Retinal pigment epithelial cell (primary cell): ENCODE measurements at regions not wholly inside any gene's neighbourhood (a gene's known extent, or its start where the extent isn't known, plus 50 kb on each side); places are given as distances from the start of the nearest gene placed in this dataset.

Source experiments
- DNase-seq: peaks from one replicate; pipeline ENCODE4 v3.0.0-alpha.2; 2010; ENCODE audit warnings: low read depth
- H3K4me3 ChIP-seq: 2 replicates; pipeline ENCODE4 v1.5.1; 2011; ENCODE audit warnings: mild to moderate bottlenecking, low read length, control low read depth, moderate library complexity
- TF ChIP-seq, protein P1 (sequence below): conservative IDR thresholded peaks from 2 replicates; pipeline ENCODE4 v1.5.1; 2011; ENCODE audit warnings: low read depth, low read length, control low read depth, inconsistent platforms

DNA sequence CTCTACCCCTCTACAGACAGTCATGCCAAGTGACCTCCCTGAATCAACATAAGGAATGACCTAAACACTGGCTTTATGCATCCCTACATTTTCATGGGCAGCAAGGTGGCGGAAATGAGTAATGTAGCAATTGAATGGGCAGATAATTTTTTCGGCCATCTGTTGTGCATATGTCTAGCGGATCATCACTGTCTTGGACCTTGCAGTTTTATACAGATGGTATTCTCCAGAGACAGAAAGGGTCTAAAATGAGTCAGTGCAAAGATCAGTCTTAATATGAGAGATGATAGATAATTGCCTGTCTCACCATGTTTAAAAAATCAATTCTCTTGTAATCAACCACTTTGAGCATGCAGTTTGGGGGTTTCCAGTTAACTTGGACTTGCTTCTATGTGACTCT, 177.3 kb upstream of the DKK2 start:
- DNase-seq, result no peak
- no peak overlapping the region for H3K4me3 ChIP-seq

DNA sequence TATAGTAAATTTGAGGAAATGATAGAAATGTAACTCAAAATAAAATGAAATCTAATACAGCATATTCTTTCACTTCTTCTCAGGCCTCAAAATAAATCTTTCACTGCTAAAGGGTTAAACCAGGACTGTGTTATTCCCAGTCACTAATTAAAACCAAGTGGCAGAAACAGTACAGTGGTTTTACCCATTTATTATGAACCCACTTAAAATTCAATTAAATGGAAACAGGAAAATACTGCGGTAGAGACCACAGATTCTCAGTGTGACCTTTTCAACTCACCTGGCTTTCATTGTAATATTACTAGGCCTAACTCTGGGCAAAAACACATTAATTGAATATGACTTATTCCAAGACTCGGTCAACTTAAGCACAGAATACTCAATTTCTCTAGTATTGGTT, 176.5 kb upstream of the DKK2 start:
- TF ChIP-seq, protein P1, sequence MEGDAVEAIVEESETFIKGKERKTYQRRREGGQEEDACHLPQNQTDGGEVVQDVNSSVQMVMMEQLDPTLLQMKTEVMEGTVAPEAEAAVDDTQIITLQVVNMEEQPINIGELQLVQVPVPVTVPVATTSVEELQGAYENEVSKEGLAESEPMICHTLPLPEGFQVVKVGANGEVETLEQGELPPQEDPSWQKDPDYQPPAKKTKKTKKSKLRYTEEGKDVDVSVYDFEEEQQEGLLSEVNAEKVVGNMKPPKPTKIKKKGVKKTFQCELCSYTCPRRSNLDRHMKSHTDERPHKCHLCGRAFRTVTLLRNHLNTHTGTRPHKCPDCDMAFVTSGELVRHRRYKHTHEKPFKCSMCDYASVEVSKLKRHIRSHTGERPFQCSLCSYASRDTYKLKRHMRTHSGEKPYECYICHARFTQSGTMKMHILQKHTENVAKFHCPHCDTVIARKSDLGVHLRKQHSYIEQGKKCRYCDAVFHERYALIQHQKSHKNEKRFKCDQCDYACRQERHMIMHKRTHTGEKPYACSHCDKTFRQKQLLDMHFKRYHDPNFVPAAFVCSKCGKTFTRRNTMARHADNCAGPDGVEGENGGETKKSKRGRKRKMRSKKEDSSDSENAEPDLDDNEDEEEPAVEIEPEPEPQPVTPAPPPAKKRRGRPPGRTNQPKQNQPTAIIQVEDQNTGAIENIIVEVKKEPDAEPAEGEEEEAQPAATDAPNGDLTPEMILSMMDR, result no peak
- no peak for DNase-seq
- no peak overlapping the region for H3K4me3 ChIP-seq

More for the DNA sequence above, 177.3 kb upstream of the DKK2 start:
- TF ChIP-seq, protein P1, result no peak

DNA sequence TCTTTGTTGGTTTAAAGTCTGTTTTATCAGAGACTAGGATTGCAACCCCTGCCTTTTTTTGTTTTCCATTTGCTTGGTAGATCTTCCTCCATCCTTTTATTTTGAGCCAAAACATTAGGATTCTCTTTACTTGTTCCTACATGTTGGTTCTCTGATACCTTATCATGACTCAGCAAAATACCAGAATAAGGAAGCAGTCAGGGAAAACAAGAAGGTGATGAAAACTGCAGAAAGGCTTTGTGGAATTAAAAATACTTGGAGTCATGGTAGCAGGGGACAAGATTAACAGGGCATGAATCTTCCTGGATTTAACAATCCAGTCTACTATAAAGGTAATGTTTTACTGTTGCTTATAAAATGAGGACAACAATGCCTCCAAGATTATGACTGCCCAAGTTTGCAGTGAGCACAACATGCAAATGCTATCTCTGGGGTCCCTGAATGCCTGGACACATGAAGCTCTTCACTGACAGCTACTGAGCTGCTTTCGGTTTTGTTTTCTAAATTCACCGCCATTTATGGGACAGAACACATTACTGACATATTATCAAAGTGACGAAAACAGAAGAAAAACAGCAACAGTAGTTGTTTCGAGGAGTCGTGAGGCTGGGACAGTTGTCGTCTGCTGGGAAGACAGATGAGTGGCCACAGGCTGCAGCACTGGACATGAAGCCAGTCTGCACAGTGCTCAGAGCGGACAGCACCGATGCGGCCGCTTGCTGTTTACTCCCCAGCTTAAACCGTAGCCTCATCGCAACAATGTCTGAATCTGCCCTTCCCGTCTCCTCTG, 174.5 kb upstream of the DKK2 start:
- no peak overlapping the region for H3K4me3 ChIP-seq
- DNase-seq, result no peak
- TF ChIP-seq, protein P1, result no peak

DNA sequence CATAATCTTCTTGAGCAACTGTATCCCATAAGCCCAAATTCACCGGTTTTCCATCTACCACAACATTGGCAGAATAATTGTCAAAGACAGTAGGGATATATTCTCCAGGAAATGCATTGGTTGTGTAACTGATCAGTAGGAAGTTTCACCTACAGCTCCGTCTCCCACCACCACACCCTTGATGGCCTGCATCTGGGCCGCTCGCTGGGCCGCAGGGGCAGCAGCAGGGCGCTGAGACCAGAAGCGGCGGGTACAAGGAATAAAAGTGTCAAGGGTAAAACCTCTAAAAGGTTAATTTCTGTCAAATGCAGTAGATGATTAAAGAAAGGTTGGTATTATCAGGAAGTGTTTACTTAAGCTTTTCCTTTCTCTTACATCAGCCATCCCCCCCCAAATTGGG, 167.6 kb upstream of the DKK2 start:
- no peak overlapping the region for H3K4me3 ChIP-seq
- TF ChIP-seq, protein P1, result no peak
- DNase-seq, result no peak

DNA sequence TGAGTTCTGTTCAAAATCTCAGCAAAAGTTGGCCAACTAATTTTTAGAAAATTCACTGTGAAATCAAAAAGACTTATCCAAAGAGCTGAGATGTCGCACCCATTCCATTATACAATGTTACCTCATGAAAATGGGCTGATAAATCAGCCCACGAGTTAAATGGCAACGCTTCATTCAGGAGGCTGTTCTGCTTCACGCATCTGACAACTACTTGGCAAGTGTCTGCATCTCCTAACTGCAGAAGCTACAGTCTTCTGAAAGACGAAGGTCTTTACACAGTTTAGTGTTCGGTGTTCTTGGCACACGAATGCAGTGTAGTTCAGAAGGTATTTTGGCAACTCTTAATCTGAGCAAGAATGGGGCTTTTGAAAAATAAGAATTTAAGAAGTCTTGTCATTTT, 166.6 kb upstream of the DKK2 start:
- DNase-seq, result no peak
- TF ChIP-seq, protein P1, result no peak
- H3K4me3 ChIP-seq, result no peak overlapping the region

DNA sequence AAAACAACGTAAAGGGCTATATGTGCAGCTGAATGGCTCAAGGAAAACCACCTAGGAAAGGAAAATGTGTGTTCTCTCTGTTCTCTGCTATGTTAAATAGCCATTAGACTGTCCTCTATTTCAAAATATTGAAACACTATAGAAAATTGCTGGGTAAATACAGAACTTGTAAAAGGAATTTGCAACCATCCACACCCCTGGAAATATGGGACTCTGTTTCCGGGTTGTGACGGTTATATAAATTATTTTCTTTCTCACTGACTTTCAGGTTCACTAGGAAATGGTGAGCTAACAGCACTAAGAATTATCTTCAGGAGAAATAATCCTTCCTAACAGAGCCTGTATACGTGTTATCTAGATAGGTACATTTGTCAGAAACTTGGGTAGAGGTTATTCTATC, 161.0 kb upstream of the DKK2 start:
- DNase-seq, result no peak
- TF ChIP-seq, protein P1, result no peak
- no peak overlapping the region for H3K4me3 ChIP-seq

DNA sequence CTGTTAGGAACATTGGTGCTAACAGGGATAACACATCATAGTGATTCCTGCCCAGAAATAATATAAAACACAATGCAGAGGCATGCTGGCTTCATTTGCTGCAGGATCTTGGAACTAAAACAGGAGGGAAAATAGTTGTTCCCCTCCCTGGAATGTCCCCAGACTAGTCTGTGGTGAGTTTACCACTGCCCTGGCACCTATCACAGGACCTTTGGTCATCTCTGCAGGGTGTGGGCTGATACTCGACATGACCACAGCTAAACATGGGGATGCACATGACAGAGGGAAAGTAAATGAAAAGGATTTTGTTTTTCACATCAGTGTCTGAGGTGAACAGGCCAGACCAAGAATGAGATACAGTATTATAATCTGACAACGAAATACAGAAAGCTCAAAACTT, 160.2 kb upstream of the DKK2 start:
- TF ChIP-seq, protein P1, result no peak
- no peak for DNase-seq
- no peak overlapping the region for H3K4me3 ChIP-seq
